Activated CD8-positive, alpha-beta memory T cell treated with anti-CD3 and anti-CD28 coated beads for 36 hours (primary cell): ENCODE measurements at regions not wholly inside any gene's neighbourhood (a gene's known extent, or its start where the extent isn't known, plus 50 kb on each side); places are given as distances from the start of the nearest gene placed in this dataset.
"Not testable (repeated sequence)": the region's sequence is repeated elsewhere in the genome, so short reads cannot be mapped to it uniquely, and the experiment has no call there.

Source experiments
- CTCF ChIA-PET: fragments of 350-600 bp; sonication (Branson Sonifier 250); formaldehyde crosslinking; loops from one replicate; lab custom pipeline; 2021; ENCODE audit warnings: antibody characterized with exemption; lab: Charles Lee
- POLR2A ChIA-PET: fragments of 350-600 bp; sonication (Branson Sonifier 250); formaldehyde crosslinking; loops from one replicate; lab custom pipeline; 2021; ENCODE audit warnings: antibody characterized with exemption; lab: Charles Lee

DNA sequence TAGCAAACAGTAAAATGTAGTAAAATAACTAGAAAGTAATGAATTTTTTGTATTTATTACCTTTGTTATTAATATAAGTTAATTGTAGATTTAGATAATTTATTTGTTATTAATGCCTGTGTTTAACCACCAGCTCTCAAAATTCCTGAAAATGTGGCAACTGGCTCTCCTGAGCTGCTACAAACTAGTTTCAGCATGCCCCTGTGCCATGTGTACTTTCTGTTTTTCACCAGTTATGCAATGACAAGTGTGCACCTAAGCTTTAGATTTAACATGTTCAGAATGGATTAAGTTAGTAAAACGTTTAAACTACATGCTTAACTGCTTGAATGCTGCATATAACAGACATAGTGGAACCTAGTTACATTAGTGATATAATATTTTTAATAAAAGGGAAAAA lies 88.1 kb downstream of the POSTN start:
- POLR2A ChIA-PET = no interaction called here
- CTCF ChIA-PET = no interaction called here

GRCh38 chr13:37505531-37505930 lies 93.0 kb downstream of the POSTN start:
- ChIA-PET CTCF (no interaction called here), POLR2A (no interaction called here)

GRCh38 chr13:37504251-37504650 lies 94.3 kb downstream of the POSTN start:
- CTCF ChIA-PET = no interaction called here

DNA sequence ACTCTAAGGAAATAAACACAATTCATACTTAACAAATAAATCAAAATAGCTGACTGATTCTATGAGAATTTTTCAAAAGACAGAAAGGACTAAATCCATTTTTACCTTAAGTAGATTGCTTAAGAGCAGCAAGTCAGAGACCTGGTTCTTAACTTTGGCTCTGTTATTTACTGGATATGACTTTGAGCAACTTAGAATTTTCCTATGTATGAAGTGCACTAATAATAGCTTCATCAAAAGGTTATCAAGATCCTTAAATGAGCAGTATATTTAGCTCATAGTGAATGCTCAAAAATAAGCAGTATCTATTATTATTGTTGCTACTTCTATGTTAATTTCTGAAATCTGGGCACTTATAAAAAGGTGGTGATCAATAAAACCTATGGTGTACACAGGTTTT lies 95.3 kb downstream of the POSTN start:
- POLR2A ChIA-PET = no interaction called here
- CTCF ChIA-PET = no interaction called here

More at GRCh38 chr13:37504251-37504650, 94.3 kb downstream of the POSTN start:
- POLR2A ChIA-PET = no interaction called here

DNA sequence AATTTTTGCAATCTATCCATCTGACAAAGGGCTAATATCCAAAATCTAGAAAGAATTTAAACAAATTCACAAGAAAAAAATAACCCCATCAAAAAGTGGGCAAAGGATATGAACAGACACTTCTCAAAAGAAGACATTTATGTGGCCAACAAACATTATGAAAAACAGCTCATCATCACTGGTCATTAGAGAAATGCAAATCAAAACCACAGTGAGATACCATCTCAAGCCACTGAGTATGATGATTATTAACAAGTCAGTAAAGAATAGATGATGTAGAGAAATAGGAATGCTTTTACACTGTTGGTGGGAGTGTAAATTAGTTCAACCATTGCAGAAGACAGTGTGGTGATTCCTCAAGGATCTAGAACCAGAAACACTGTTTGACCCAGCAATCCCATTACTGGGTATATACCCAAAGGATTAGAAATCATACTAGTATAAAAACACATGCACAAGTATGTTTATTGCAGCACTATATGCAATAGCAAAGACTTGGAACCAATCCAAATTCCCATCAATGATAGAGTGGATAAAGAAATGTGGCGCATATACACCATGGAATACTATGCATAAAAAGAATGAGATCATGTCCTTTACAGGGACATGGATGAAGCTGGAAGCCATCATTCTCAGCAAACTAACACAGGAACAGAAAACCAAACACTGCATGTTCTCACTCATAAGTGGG lies 96.1 kb downstream of the POSTN start:
- POLR2A ChIA-PET, CTCF ChIA-PET: not testable (repeated sequence)

DNA sequence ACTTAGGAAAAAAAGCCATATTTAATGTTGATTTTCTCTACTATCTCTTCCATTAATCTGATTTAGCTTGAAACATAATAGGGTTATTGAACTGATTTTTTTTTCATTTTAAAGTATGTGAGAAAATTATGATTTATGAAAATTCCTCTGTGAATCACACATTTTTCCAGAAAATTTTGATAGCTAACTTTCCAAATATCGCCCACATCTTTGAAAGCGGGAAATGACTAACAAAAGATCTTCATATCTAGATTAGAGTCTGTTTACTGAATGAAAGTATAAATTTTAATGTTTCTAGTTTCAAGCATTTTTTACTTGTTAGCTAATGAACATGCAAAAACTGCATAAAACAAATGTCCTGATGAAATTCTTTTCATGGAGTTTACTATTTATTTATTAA lies 97.4 kb downstream of the POSTN start:
- POLR2A ChIA-PET = no interaction called here
- CTCF ChIA-PET = no interaction called here

DNA sequence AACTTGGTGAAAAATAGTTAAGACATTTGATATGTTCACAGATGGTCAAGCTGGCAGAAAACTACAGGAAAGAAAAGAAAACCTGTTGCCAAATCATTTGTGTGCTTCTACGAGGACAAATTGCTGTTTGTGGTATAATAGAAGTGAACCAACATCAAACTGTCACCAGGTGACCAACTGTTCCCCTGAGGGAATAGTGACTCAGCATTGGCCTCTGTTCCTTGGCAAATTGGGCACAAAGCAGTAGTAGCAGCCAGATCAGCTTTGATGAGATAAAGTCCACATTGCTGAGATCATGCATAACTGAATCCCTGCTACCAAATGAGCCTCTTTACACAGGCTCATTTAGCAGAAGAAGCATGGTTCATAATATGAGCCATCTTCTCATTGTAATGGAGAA lies 103.5 kb downstream of the POSTN start:
- CTCF ChIA-PET = no interaction called here
- POLR2A ChIA-PET = no interaction called here

- ChIA-PET CTCF (no interaction called here), POLR2A (no interaction called here)
Measured at GRCh38 chr13:37493775-37494174, 104.8 kb downstream of the POSTN start.

GRCh38 chr13:37492741-37493514 lies 105.6 kb downstream of the POSTN start:
- ChIA-PET CTCF (no interaction called here), POLR2A (no interaction called here)

GRCh38 chr13:37492075-37492474 lies 106.5 kb downstream of the POSTN start:
- POLR2A ChIA-PET = no interaction called here
- CTCF ChIA-PET = no interaction called here

- ChIA-PET CTCF (no interaction called here), POLR2A (no interaction called here)
Measured at GRCh38 chr13:37491661-37492060, 106.9 kb downstream of the POSTN start.

GRCh38 chr13:37490176-37490779 lies 108.3 kb downstream of the POSTN start:
- POLR2A ChIA-PET = no interaction called here
- CTCF ChIA-PET = no interaction called here

DNA sequence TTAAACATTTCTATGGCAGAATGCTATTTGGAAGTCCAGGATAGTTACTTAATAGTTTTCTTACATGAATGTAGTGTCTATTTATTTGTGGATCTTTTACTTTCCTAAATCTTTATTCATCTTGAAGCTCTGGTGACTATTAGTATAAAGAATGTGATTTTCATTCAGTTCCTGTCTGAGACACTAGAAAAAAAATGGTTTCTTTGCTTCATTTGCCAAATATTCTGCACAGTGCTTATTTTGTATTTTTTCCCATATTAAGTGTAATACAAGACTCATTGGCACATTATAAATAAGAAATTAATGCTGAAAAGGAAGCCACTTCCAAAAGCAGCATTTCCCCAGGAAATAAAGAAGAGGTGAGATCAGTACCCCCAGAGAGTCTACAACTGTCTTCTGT lies 109.8 kb downstream of the POSTN start:
- CTCF ChIA-PET = no interaction called here

DNA sequence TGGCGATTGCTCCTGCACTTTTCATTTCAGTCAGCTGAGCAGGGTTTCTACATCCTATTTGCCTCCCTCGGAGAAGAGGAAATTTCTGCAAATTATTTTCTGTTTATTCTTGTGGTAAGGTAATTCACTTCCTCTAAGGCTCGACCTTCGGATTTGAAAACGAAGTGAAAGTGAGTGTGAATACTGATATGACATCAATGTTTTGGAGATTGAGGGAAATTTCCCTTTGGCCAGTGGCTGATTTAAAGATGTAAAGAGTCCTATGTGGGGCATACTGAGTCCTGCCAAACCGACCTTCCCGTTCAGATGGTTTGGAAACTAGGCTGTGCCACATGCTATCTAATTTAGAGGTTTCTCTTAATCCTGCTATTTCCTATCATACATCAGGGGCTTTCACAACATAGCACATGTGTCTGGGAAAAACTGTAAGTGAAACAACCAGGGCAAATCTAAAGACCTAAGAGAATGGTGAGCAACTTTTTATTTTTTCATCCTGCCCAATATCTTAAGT lies 112.3 kb downstream of the POSTN start:
- ChIA-PET POLR2A (no interaction called here), CTCF (no interaction called here)

More for the DNA sequence above, 109.8 kb downstream of the POSTN start:
- POLR2A ChIA-PET = no interaction called here

- ChIA-PET POLR2A (no interaction called here), CTCF (no interaction called here)
Measured at GRCh38 chr13:37485756-37486155, 112.8 kb downstream of the POSTN start.

- ChIA-PET CTCF (no interaction called here), POLR2A (no interaction called here)
Measured at GRCh38 chr13:37484056-37484455, 114.5 kb downstream of the POSTN start.

DNA sequence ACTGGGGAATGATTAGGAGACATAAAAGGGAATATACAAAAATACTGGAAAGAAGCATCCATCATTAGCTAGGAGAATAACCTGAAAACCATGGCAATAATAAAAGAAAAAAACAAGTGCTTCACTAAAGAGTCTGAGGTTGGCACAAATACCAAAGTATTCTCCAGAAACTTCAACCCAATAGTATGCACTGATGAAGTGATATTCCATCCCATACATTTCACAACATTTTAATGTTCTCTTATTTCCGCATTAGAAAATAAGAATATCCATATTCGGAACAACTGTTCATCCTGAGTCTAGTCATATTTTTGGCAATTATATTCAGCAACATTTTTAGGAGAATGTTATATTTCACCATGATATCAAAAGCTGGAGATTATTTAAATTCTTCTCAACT lies 116.2 kb downstream of the POSTN start:
- ChIA-PET CTCF (no interaction called here), POLR2A (no interaction called here)

- ChIA-PET CTCF (no interaction called here), POLR2A (no interaction called here)
Measured at GRCh38 chr13:37481885-37482227, 116.7 kb downstream of the POSTN start.

- CTCF ChIA-PET = interaction anchor here (0.7 kb wide), 1 partner anchor 19 kb away, joined by 3 read pairs; no protein-coding TSS in a partner anchor
- POLR2A ChIA-PET = no interaction called here
Measured at GRCh38 chr13:37481011-37481884, 117.3 kb downstream of the POSTN start.

GRCh38 chr13:37479916-37480315 lies 118.7 kb downstream of the POSTN start:
- ChIA-PET CTCF (no interaction called here), POLR2A (no interaction called here)
